GM23338 (cell line): ENCODE measurements at regions not wholly inside any gene's neighbourhood (a gene's known extent, or its start where the extent isn't known, plus 50 kb on each side); places are given as distances from the start of the nearest gene placed in this dataset.

ENCODE experiments used
- ATAC-seq: fragments of 200-7000 bp; cut with Tn5 transposase; 3 replicates; pipeline ENCODE4 v1.9.1; 2020
- DNase-seq: peaks from one replicate; pipeline ENCODE4 v3.0.0-alpha.2; 2015; ENCODE audit warnings: low spot score
- H2AFZ ChIP-seq: fragments of 200-600 bp; sonication (generic); 2 replicates; pipeline ENCODE4 v1.8.0; 2016; ENCODE audit warnings: antibody characterized with exemption, mild to moderate bottlenecking, moderate library complexity
- H3F3A ChIP-seq: fragments of 200-600 bp; sonication (generic); replicated peaks from 2 replicates; pipeline ENCODE4 v1.8.0; 2017; ENCODE audit warnings: antibody characterized with exemption, mixed run types, low read depth
- H3K27ac ChIP-seq: fragments of 200-600 bp; sonication (generic); 2 replicates; pipeline ENCODE4 v1.6.1; 2016; ENCODE audit warnings: low read depth
- H3K27me3 ChIP-seq: fragments of 200-600 bp; sonication (generic); 2 replicates; pipeline ENCODE4 v1.8.0; 2016; ENCODE audit warnings: mild to moderate bottlenecking, mixed run types, moderate library complexity; ENCODE audit not compliant: insufficient read depth
- H3K36me3 ChIP-seq: fragments of 200-600 bp; sonication (generic); 2 replicates; pipeline ENCODE4 v1.8.0; 2016; ENCODE audit warnings: mild to moderate bottlenecking; ENCODE audit not compliant: insufficient read depth
- H3K4me1 ChIP-seq: fragments of 200-600 bp; sonication (generic); 2 replicates; pipeline ENCODE4 v1.8.0; 2016; ENCODE audit warnings: mild to moderate bottlenecking, moderate library complexity; ENCODE audit not compliant: insufficient read depth
- H3K4me2 ChIP-seq: fragments of 200-600 bp; sonication (generic); 2 replicates; pipeline ENCODE4 v1.7.1; 2017; ENCODE audit warnings: mixed run types
- H3K4me3 ChIP-seq: fragments of 200-600 bp; sonication (generic); 2 replicates; pipeline ENCODE4 v1.6.1; 2016; ENCODE audit warnings: mixed run types
- H3K79me2 ChIP-seq: fragments of 200-600 bp; sonication (generic); replicated peaks from 2 replicates; pipeline ENCODE4 v1.8.0; 2017; ENCODE audit warnings: mild to moderate bottlenecking; ENCODE audit not compliant: insufficient read depth
- H3K9me2 ChIP-seq: fragments of 200-600 bp; sonication (generic); 2 replicates; pipeline ENCODE4 v1.8.0; 2017; ENCODE audit not compliant: insufficient read depth
- H4K20me1 ChIP-seq: fragments of 200-600 bp; sonication (generic); replicated peaks from 2 replicates; pipeline ENCODE4 v1.8.0; 2017; ENCODE audit warnings: mild to moderate bottlenecking; ENCODE audit not compliant: insufficient read depth
- H3K27ac Mint-ChIP-seq: 2 replicates; pipeline ENCODE4 v1.8.0; 2020; ENCODE audit warnings: inconsistent platforms, mild to moderate bottlenecking, moderate library complexity, mixed read lengths
- H3K27me3 Mint-ChIP-seq: 3 replicates; pipeline ENCODE4 v1.8.0; 2022; ENCODE audit warnings: low read depth, mild to moderate bottlenecking, moderate library complexity, mixed read lengths, inconsistent platforms; ENCODE audit not compliant: insufficient read depth, poor library complexity
- H3K36me3 Mint-ChIP-seq: 3 replicates; pipeline ENCODE4 v1.8.0; 2021; ENCODE audit warnings: low read depth, mild to moderate bottlenecking, inconsistent platforms, moderate library complexity, mixed read lengths
- H3K4me1 Mint-ChIP-seq: 3 replicates; pipeline ENCODE4 v1.8.0; 2020; ENCODE audit warnings: mild to moderate bottlenecking, inconsistent platforms, mixed read lengths
- H3K4me3 Mint-ChIP-seq: 3 replicates; pipeline ENCODE4 v1.8.0; 2021; ENCODE audit warnings: moderate library complexity, mild to moderate bottlenecking, inconsistent platforms, mixed read lengths
- H3K9me3 Mint-ChIP-seq: 3 replicates; pipeline ENCODE4 v1.8.0; 2020; ENCODE audit warnings: moderate library complexity, mild to moderate bottlenecking, inconsistent platforms, mixed read lengths
- CREB1 ChIP-seq: fragments of 250-450 bp; sonication (Bioruptor Pico); IDR thresholded peaks from 2 replicates; pipeline ENCODE4 v1.5.0; 2020; ENCODE audit warnings: low read depth, mild to moderate bottlenecking, moderate library complexity
- CTCF ChIP-seq, 2 experiments: fragments of 200-600 bp in 1 of 2; sonication (generic) in 1 of 2; conservative IDR thresholded peaks; 2 replicates each; pipeline versions ENCODE4 v1.5.1 to v1.6.1; 2016 to 2017; ENCODE audit warnings: antibody characterized with exemption in 2 of 2, low read depth in 2 of 2, mild to moderate bottlenecking in 2 of 2, moderate library complexity in 1 of 2
- ETS1 ChIP-seq: IDR thresholded peaks from 2 replicates; pipeline ENCODE4 v1.6.1; 2016; ENCODE audit warnings: antibody characterized with exemption
- EZH2 ChIP-seq: fragments of 200-600 bp; sonication (generic); IDR thresholded peaks from one replicate; pipeline ENCODE4 v1.8.0; 2017; ENCODE audit warnings: antibody characterized with exemption, mild to moderate bottlenecking, low read depth; ENCODE audit not compliant: unreplicated experiment
- EZH2phosphoT487 ChIP-seq: fragments of 200-600 bp; sonication (generic); IDR thresholded peaks from one replicate; pipeline ENCODE4 v1.8.1; 2018; ENCODE audit warnings: antibody characterized with exemption; ENCODE audit not compliant: unreplicated experiment
- JUNB ChIP-seq: IDR thresholded peaks from one replicate; pipeline ENCODE4 v1.6.1; 2016; ENCODE audit warnings: antibody characterized with exemption; ENCODE audit not compliant: unreplicated experiment
- NANOG ChIP-seq: IDR thresholded peaks from 2 replicates; pipeline ENCODE4 v1.6.1; 2016; ENCODE audit warnings: antibody characterized with exemption, borderline replicate concordance
- POLR2AphosphoS5 ChIP-seq: IDR thresholded peaks from 2 replicates; pipeline ENCODE4 v1.6.1; 2016; ENCODE audit warnings: antibody characterized with exemption, low read depth
- REST ChIP-seq: IDR thresholded peaks from one replicate; pipeline ENCODE4 v1.6.1; 2018; ENCODE audit warnings: antibody characterized with exemption; ENCODE audit not compliant: unreplicated experiment
- STAT1 ChIP-seq: IDR thresholded peaks from one replicate; pipeline ENCODE4 v1.6.1; 2016; ENCODE audit warnings: antibody characterized with exemption; ENCODE audit not compliant: unreplicated experiment
- ZNF114 ChIP-seq: fragments of 250-450 bp; sonication (Bioruptor Pico); IDR thresholded peaks from 2 replicates; pipeline ENCODE4 v1.5.0; 2020; ENCODE audit warnings: mild to moderate bottlenecking, moderate library complexity
- ZNF331 ChIP-seq: fragments of 250-450 bp; sonication (Bioruptor Pico); IDR thresholded peaks from 2 replicates; pipeline ENCODE4 v1.5.0; 2020; ENCODE audit warnings: low read depth, mild to moderate bottlenecking, moderate library complexity
- ZNF462 ChIP-seq: fragments of 250-450 bp; sonication (Bioruptor Pico); IDR thresholded peaks from 2 replicates; pipeline ENCODE4 v1.5.0; 2020; ENCODE audit warnings: mild to moderate bottlenecking, moderate library complexity

- Mint-ChIP-seq H3K4me1 (no peaks in the 10 kb centered on the region), H3K36me3 (no peaks in the 10 kb centered on the region)
- ATAC-seq, result no peak
These were observed 1886.9 kb downstream of the EFNA5 start for GRCh38 chr5:105783811-105784210.

More at GRCh38 chr5:105783811-105784210, 1886.9 kb downstream of the EFNA5 start:
- Histone ChIP-seq H3K27ac (no peak overlapping the region), H3K4me2 (no peak overlapping the region), H2AFZ (no peak overlapping the region), H3K9me2 (no peaks in the 10 kb centered on the region), H3F3A (no peaks in the 10 kb centered on the region), H3K27me3 (no peaks in the 10 kb centered on the region), H3K36me3 (no peaks in the 10 kb centered on the region), H3K4me3 (no peak overlapping the region), H3K79me2 (no peaks in the 10 kb centered on the region), H4K20me1 (no peaks in the 10 kb centered on the region), H3K4me1 (no peaks in the 10 kb centered on the region)
- Mint-ChIP-seq H3K9me3 (no peaks in the 10 kb centered on the region), H3K27me3 (no peaks in the 10 kb centered on the region), H3K4me3 (no peak overlapping the region), H3K27ac (no peak overlapping the region)
- no peak for DNase-seq
- TF ChIP-seq POLR2AphosphoS5 (no peak), ZNF331 (CRISPR knock-in tag) (no peak), CREB1 (CRISPR knock-in tag) (no peak), EZH2phosphoT487 (no peak), ETS1 (no peak), JUNB (no peak), NANOG (no peak), REST (no peak), STAT1 (no peak), ZNF462 (no peak), ZNF114 (CRISPR knock-in tag) (no peak), EZH2 (no peak), CTCF (conservative IDR thresholded peaks at IDR 0.05; ENCODE audit: low read depth in 2 of 2) (no peak)
